Suprapubic skin (tissue), 4 donors: ENCODE measurements at regions not wholly inside any gene's neighbourhood (a gene's known extent, or its start where the extent isn't known, plus 50 kb on each side); places are given as distances from the start of the nearest gene placed in this dataset.

Source experiments
- DNase-seq, 2 donors: peaks; one replicate each; pipeline ENCODE4 v3.0.0-alpha.2; 2019; ENCODE audit warnings: low spot score in 2 of 2
- H3K27ac ChIP-seq: fragments of 200-600 bp; sonication (generic); one replicate; pipeline ENCODE4 v1.5.1; 2019
- H3K27me3 ChIP-seq: fragments of 200-600 bp; sonication (generic); one replicate; pipeline ENCODE4 v1.5.1; 2019
- H3K36me3 ChIP-seq: fragments of 200-600 bp; sonication (generic); one replicate; pipeline ENCODE4 v1.5.1; 2019
- H3K4me1 ChIP-seq: fragments of 200-600 bp; sonication (generic); one replicate; pipeline ENCODE4 v1.5.1; 2019
- H3K4me3 ChIP-seq: fragments of 200-600 bp; sonication (generic); one replicate; pipeline ENCODE4 v1.5.1; 2019; ENCODE audit warnings: mild to moderate bottlenecking
- H3K9me3 ChIP-seq: fragments of 200-600 bp; sonication (generic); one replicate; pipeline ENCODE4 v1.5.1; 2019
- EP300 ChIP-seq: sonication (generic); formaldehyde crosslinking; IDR thresholded peaks from one replicate; pipeline ENCODE4 v1.6.1; 2017; ENCODE audit warnings: antibody characterized with exemption
- POLR2A ChIP-seq, 2 donors: fragments of 450-650 bp; IDR thresholded peaks; one replicate each; pipeline ENCODE4 v1.6.1; 2017; ENCODE audit warnings: antibody characterized with exemption in 2 of 2, mild to moderate bottlenecking in 2 of 2, moderate library complexity in 2 of 2
- POLR2AphosphoS5 ChIP-seq, 3 donors: sonication (generic); formaldehyde crosslinking; IDR thresholded peaks; one replicate each; pipeline ENCODE4 v1.6.1; 2017; ENCODE audit warnings: antibody characterized with exemption in 3 of 3
- WGBS: methylation state at CpG from one replicate; pipeline ENCODE4 v1.1.5; 2018; 5-methylcytosine and 5-hydroxymethylcytosine counted together
- TF ChIP-seq, protein P1 (sequence below), 2 donors: fragments of 200-600 bp in 1 of 2; fragments of 450-650 bp in 1 of 2; sonication (generic) in 1 of 2; IDR thresholded peaks; one replicate each; pipeline ENCODE4 v1.5.1; 2016 to 2019; ENCODE audit warnings: antibody characterized with exemption in 2 of 2, mild to moderate bottlenecking in 1 of 2, moderate library complexity in 1 of 2

- Histone ChIP-seq H3K4me1 (peaks cover 10% of the 10 kb centered on the region), H3K4me3 (no peak overlapping the region), H3K27ac (no peak overlapping the region), H3K27me3 (no peaks in the 10 kb centered on the region), H3K36me3 (no peaks in the 10 kb centered on the region), H3K9me3 (no peaks in the 10 kb centered on the region)
- no peak for TF ChIP-seq POLR2AphosphoS5 (IDR thresholded peaks at IDR 0.05)
- TF ChIP-seq EP300 = no peak
- TF ChIP-seq POLR2A (IDR thresholded peaks at IDR 0.05) = no peak
- TF ChIP-seq, protein P1, sequence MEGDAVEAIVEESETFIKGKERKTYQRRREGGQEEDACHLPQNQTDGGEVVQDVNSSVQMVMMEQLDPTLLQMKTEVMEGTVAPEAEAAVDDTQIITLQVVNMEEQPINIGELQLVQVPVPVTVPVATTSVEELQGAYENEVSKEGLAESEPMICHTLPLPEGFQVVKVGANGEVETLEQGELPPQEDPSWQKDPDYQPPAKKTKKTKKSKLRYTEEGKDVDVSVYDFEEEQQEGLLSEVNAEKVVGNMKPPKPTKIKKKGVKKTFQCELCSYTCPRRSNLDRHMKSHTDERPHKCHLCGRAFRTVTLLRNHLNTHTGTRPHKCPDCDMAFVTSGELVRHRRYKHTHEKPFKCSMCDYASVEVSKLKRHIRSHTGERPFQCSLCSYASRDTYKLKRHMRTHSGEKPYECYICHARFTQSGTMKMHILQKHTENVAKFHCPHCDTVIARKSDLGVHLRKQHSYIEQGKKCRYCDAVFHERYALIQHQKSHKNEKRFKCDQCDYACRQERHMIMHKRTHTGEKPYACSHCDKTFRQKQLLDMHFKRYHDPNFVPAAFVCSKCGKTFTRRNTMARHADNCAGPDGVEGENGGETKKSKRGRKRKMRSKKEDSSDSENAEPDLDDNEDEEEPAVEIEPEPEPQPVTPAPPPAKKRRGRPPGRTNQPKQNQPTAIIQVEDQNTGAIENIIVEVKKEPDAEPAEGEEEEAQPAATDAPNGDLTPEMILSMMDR (IDR thresholded peaks at IDR 0.05) = no peak
- no peak for DNase-seq
- WGBS = 36% methylated on average over 2 of the region's 2 CpGs
These were observed 90.9 kb upstream of the PREP start for GRCh38 chr6:105493736-105494135.

- TF ChIP-seq POLR2AphosphoS5 (IDR thresholded peaks at IDR 0.05) = no peak
- no peak for TF ChIP-seq EP300
- TF ChIP-seq, protein P1 (IDR thresholded peaks at IDR 0.05) = no peak
- no peak for TF ChIP-seq POLR2A (IDR thresholded peaks at IDR 0.05)
- DNase-seq = no peak
- Histone ChIP-seq H3K27ac (no peak overlapping the region), H3K4me1 (peaks cover 18% of the 10 kb centered on the region), H3K9me3 (no peaks in the 10 kb centered on the region), H3K27me3 (no peaks in the 10 kb centered on the region), H3K36me3 (no peaks in the 10 kb centered on the region), H3K4me3 (no peak overlapping the region)
These were observed 90.1 kb upstream of the PREP start for GRCh38 chr6:105492706-105493673.

DNA sequence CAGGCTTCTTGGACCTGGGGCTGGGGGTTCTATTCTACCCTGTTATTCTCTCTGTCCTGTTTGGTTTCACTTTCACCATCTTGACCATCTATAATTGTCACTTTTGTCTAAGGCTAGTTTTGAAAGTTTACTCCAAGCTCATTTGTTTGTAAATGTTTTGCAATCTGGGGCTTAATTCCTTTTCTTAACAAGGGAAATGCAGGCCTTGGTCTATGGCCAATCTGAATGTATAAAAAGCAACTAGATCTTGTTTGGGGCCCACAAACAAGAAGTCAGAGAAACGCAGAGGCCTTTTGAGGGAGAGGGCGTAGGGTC lies 86.3 kb upstream of the PREP start:
- 85% methylated on average over 2 of the region's 2 CpGs for WGBS
- H3K27ac ChIP-seq = no peak overlapping the region
- no peak for TF ChIP-seq EP300
- TF ChIP-seq POLR2A (IDR thresholded peaks at IDR 0.05) = no peak
- TF ChIP-seq, protein P1 (IDR thresholded peaks at IDR 0.05) = no peak
- no peak for TF ChIP-seq POLR2AphosphoS5 (IDR thresholded peaks at IDR 0.05)

DNA sequence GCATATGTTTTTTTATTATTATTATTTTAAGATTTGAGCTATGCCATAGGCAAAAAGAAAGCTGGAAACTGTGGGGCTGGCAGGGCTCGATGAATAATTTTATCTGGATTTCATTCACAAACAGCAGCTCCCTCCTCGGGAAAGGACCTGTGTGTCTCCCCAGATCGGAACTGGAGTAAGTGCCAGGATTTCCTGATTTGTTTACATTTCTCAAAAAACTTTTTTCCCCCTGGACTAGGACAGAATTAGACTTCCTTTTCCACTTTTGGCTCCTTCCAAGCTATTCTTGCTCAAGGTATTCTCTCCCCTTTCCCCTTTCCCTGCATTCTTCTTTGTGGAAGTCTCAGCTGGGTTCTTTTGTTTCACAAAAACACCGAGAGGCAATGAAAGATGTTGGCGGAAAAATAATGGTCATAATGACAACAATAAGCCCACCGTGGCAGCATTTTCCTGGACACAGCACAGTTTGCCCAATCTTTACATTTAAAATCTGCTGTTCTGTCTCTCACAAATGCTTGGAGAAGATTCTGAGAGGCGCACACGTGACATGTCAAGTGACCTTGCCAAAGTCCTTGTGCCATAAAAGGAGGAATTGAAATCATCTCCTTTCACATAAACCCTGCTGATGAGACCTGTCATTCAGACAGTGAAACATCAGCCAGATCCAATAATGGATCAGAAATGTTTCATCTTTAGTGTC lies 85.8 kb upstream of the PREP start:
- Histone ChIP-seq H3K4me3 (no peak overlapping the region), H3K27ac (no peak overlapping the region)

More for the DNA sequence above, 86.3 kb upstream of the PREP start:
- no peaks in the 10 kb centered on the region for H3K9me3 ChIP-seq
- H3K27me3 ChIP-seq = no peaks in the 10 kb centered on the region
- H3K4me3 ChIP-seq = no peak overlapping the region
- H3K36me3 ChIP-seq = no peaks in the 10 kb centered on the region
- peaks cover 20% of the 10 kb centered on the region for H3K4me1 ChIP-seq
- DNase-seq = no peak

More for the DNA sequence above, 85.8 kb upstream of the PREP start:
- TF ChIP-seq POLR2A (IDR thresholded peaks at IDR 0.05) (no peak), POLR2AphosphoS5 (IDR thresholded peaks at IDR 0.05) (no peak), EP300 (no peak)
- TF ChIP-seq, protein P1 (IDR thresholded peaks at IDR 0.05) = no peak
- H3K27me3 ChIP-seq = no peaks in the 10 kb centered on the region
- WGBS = 50% methylated on average over 8 of the region's 8 CpGs
- H3K36me3 ChIP-seq = no peaks in the 10 kb centered on the region
- no peak for DNase-seq
- peaks cover 25% of the 10 kb centered on the region for H3K4me1 ChIP-seq
- no peaks in the 10 kb centered on the region for H3K9me3 ChIP-seq
